ENCODE measurements at regions not wholly inside any gene's neighbourhood (a gene's known extent, or its start where the extent isn't known, plus 50 kb on each side); places are given as distances from the start of the nearest gene placed in this dataset.

DNA sequence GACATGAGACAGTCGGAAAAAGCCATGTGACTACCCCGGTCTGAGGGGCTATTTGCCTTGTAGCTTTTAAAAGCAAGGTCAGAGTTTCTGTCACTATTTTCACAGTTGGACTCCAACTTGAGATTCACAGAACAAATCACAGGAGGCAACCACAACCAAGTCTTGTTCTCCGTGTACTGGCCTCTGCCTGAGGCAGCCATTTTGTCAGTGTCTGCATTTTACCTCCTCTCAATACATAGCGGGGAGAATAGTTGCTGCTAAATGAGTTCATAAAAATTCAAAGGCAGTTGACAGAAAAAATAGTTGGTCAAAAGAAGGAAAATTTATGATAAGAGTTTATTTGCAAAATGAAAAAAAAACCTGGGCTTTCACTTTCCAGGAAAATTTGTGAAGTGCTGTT lies 501.4 kb downstream of the CCDC85A start:
- TF ChIP-seq, protein P1, sequence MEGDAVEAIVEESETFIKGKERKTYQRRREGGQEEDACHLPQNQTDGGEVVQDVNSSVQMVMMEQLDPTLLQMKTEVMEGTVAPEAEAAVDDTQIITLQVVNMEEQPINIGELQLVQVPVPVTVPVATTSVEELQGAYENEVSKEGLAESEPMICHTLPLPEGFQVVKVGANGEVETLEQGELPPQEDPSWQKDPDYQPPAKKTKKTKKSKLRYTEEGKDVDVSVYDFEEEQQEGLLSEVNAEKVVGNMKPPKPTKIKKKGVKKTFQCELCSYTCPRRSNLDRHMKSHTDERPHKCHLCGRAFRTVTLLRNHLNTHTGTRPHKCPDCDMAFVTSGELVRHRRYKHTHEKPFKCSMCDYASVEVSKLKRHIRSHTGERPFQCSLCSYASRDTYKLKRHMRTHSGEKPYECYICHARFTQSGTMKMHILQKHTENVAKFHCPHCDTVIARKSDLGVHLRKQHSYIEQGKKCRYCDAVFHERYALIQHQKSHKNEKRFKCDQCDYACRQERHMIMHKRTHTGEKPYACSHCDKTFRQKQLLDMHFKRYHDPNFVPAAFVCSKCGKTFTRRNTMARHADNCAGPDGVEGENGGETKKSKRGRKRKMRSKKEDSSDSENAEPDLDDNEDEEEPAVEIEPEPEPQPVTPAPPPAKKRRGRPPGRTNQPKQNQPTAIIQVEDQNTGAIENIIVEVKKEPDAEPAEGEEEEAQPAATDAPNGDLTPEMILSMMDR (conservative IDR thresholded peaks at IDR 0.05): no peak
- TF ChIP-seq EZH2 (IDR thresholded peaks at IDR 0.05; ENCODE audit: low read depth): no peak
- BruUV-seq (replicated peaks): no TSS peak
- DNase-seq: no peak
- no peak overlapping the region for H3K4me2 ChIP-seq
- no peaks in the 10 kb centered on the region for H3K4me1 ChIP-seq (replicated peaks; ENCODE audit: insufficient read depth)
- no peak overlapping the region for H2AFZ ChIP-seq
- H3K9me2 ChIP-seq (ENCODE audit: insufficient read depth): no peaks in the 10 kb centered on the region
- no peaks in the 10 kb centered on the region for H4K20me1 ChIP-seq (ENCODE audit: insufficient read depth)
- POLR2A ChIA-PET (ENCODE audit: unreplicated experiment): no interaction called here
- H3K9me3 ChIP-seq (ENCODE audit: insufficient read depth, low read depth): no peaks in the 10 kb centered on the region; the same call in 1 of the 2 replicates
- CTCF ChIA-PET: no interaction called here
- no peaks in the 10 kb centered on the region for H3K36me3 ChIP-seq (ENCODE audit: low read depth)
- H3K27ac ChIP-seq: no peak overlapping the region
- no peaks in the 10 kb centered on the region for H3F3A ChIP-seq (ENCODE audit: insufficient read depth, low read depth)
- intact Hi-C loops (cut with micrococcal nuclease; ENCODE audit: unreplicated experiment): no loop called here
- H3K4me3 ChIP-seq: no peak overlapping the region
- H3K27me3 ChIP-seq (ENCODE audit: insufficient read depth, low read depth): no peaks in the 10 kb centered on the region
- H3K79me2 ChIP-seq (ENCODE audit: low read depth): no peaks in the 10 kb centered on the region

- H3F3A ChIP-seq (ENCODE audit: insufficient read depth, low read depth): no peaks in the 10 kb centered on the region
- H4K20me1 ChIP-seq (ENCODE audit: insufficient read depth): no peaks in the 10 kb centered on the region
- H3K27me3 ChIP-seq (ENCODE audit: insufficient read depth, low read depth): no peaks in the 10 kb centered on the region
- H3K9me2 ChIP-seq (ENCODE audit: insufficient read depth): no peaks in the 10 kb centered on the region
- CTCF ChIA-PET: no interaction called here
- no peak overlapping the region for H2AFZ ChIP-seq
- no peak overlapping the region for H3K4me2 ChIP-seq
- BruUV-seq (replicated peaks): no TSS peak
- POLR2A ChIA-PET (ENCODE audit: unreplicated experiment): no interaction called here
- H3K36me3 ChIP-seq (ENCODE audit: low read depth): no peaks in the 10 kb centered on the region
- H3K79me2 ChIP-seq (ENCODE audit: low read depth): no peaks in the 10 kb centered on the region
- no peak overlapping the region for H3K27ac ChIP-seq
- TF ChIP-seq, protein P1 (conservative IDR thresholded peaks at IDR 0.05): no peak
- TF ChIP-seq EZH2 (IDR thresholded peaks at IDR 0.05; ENCODE audit: low read depth): no peak
- no peak overlapping the region for H3K4me3 ChIP-seq
- H3K4me1 ChIP-seq (replicated peaks; ENCODE audit: insufficient read depth): no peaks in the 10 kb centered on the region
- intact Hi-C loops (cut with micrococcal nuclease; ENCODE audit: unreplicated experiment): no loop called here
- no peaks in the 10 kb centered on the region; the same call in 1 of the 2 replicates for H3K9me3 ChIP-seq (ENCODE audit: insufficient read depth, low read depth)
- no peak for DNase-seq
Observed at GRCh38 chr2:56687169-56687568, 503.4 kb downstream of the CCDC85A start.

GRCh38 chr2:56688661-56689060 lies 504.9 kb downstream of the CCDC85A start:
- Histone ChIP-seq H2AFZ (no peak overlapping the region), H3K27ac (no peak overlapping the region), H3K4me3 (no peak overlapping the region), H4K20me1 (ENCODE audit: insufficient read depth) (no peaks in the 10 kb centered on the region), H3K79me2 (ENCODE audit: low read depth) (no peaks in the 10 kb centered on the region), H3K27me3 (ENCODE audit: insufficient read depth, low read depth) (no peaks in the 10 kb centered on the region), H3K9me3 (ENCODE audit: insufficient read depth, low read depth) (no peaks in the 10 kb centered on the region), H3F3A (ENCODE audit: insufficient read depth, low read depth) (no peaks in the 10 kb centered on the region), H3K9me2 (ENCODE audit: insufficient read depth) (no peaks in the 10 kb centered on the region), H3K4me1 (replicated peaks; ENCODE audit: insufficient read depth) (no peaks in the 10 kb centered on the region), H3K4me2 (no peak overlapping the region), H3K36me3 (ENCODE audit: low read depth) (no peaks in the 10 kb centered on the region)
- ChIA-PET POLR2A (ENCODE audit: unreplicated experiment) (no interaction called here), CTCF (no interaction called here)
- BruUV-seq (replicated peaks): no TSS peak
- no peak for DNase-seq
- no peak for TF ChIP-seq EZH2 (IDR thresholded peaks at IDR 0.05; ENCODE audit: low read depth)
- TF ChIP-seq, protein P1 (conservative IDR thresholded peaks at IDR 0.05): no peak
- intact Hi-C loops (cut with micrococcal nuclease; ENCODE audit: unreplicated experiment): no loop called here

Data from PC-9 (cell line).